Activated CD4-positive, alpha-beta T cell treated with anti-CD3 and anti-CD28 coated beads for 24 hours (primary cell): ENCODE measurements at regions not wholly inside any gene's neighbourhood (a gene's known extent, or its start where the extent isn't known, plus 50 kb on each side); places are given as distances from the start of the nearest gene placed in this dataset.

Experiments used
- DNase-seq, 2 donors: peaks; one replicate each; pipeline ENCODE4 v3.0.0-alpha.2; 2020; ENCODE audit warnings: low read depth in 2 of 2

DNA sequence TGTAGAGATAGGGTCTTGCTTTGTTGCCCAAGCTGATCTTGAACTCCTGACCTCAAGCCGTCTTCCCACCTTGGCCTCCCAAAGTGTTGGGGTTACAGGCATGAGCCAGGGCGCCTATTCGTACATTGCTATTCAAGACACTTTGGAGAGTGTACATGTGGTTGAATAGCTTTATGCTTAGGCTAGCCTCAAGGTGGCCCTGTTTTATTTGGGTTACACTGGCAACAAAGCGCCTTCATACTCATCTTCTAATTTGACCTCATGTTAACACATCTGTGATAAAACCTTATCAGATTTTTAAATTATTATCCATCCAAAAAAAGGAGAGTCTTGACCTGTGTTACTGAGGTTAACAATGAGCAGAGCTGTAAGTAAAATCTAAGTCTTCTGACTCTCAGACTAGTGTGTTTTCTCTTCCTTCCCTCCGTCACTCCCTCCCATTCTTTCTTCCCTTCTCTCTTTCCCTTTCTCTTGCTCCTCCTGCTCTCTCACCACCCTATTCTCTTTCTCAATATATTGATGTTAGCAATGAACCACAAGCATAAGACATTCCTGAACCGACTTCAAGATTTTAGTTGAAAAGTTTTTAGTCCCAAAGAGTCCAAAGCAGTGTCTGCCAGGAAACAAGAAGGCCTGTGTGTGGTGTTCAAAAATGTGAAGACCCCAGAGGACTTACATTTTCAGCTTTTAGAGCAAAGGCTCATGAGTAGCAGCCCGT lies 603.7 kb upstream of the CFAP20DC start:
- DNase-seq = no peak

- DNase-seq = no peak
Observed at GRCh38 chr3:59644479-59645402, 594.9 kb upstream of the CFAP20DC start.

DNA sequence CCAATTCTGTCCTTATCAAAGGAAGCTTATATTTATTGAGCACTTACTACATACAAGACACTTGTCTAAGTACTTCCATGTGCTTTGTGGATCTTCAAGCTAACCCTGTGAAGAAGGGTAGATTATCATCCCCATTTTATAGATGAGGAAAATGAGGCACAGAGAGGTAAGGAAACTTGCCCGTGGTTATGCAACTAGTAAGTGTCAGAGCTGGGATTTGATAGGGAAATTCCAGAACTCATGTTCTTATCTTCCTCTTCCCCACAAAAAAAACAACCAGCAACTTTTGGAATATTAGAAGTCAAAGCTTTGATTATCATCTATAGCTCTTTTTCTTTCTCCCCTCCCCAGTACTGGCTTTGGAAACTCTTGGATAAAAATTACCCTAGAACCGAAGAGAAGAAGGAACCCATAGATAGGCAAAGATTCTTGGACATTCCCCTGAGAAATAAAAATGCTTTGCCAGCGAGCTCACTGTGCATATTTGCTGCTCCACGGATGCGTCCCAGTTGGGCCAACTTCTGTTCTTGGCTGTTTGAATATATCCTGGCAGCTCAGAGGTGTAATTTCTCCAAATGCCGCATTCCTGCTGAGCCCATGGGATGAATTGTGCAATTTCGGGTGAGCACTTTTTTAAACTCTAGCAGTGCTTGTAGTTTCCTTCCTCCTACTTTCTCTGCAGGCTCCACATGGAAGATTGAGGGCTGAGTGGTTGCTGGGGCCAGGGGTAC lies 591.5 kb upstream of the CFAP20DC start:
- DNase-seq = no peak

- DNase-seq = no peak
Observed at GRCh38 chr3:59632760-59633573, 583.1 kb upstream of the CFAP20DC start.

DNA sequence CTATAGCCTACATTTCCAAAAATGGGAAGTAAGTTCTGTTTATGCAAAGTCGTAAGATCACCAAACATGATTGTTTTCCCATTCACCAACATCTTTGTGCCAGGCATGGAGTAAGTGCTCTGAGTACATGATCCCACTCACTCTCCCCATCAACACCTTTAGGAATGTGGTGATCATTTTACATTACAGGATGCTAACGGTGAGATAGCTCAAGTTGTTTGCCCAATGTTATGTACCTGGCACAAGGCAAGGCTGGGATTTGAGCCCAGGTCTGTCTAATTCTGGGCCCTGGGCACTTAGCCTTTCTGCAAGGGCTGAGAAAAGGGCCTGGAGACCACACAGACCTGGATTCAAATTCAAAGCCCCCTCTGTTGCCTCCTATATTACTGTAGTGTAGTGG lies 581.7 kb upstream of the CFAP20DC start:
- DNase-seq = no peak

- no peak for DNase-seq
Observed at GRCh38 chr3:59621037-59621436, 571.2 kb upstream of the CFAP20DC start.

- no peak for DNase-seq
Observed at GRCh38 chr3:59620325-59620724, 570.5 kb upstream of the CFAP20DC start.

DNA sequence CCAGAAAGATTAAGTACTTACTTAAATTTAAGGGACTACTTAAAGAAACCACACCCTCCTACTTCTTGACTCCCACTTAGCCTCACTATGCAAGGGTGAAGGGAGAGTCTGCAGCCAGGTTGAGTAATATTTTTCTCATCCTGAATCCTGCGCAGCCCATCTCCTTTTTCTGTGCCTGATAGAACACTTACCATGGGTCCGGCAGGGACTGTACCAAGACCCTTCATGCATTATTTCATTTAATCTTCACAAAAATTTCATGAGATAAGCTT lies 562.6 kb upstream of the CFAP20DC start:
- DNase-seq = no peak

GRCh38 chr3:59611649-59612443 lies 562.0 kb upstream of the CFAP20DC start:
- DNase-seq = no peak

GRCh38 chr3:59609657-59610348 lies 560.0 kb upstream of the CFAP20DC start:
- no peak for DNase-seq

- no peak for DNase-seq
Observed at GRCh38 chr3:59608356-59608755, 558.5 kb upstream of the CFAP20DC start.

DNA sequence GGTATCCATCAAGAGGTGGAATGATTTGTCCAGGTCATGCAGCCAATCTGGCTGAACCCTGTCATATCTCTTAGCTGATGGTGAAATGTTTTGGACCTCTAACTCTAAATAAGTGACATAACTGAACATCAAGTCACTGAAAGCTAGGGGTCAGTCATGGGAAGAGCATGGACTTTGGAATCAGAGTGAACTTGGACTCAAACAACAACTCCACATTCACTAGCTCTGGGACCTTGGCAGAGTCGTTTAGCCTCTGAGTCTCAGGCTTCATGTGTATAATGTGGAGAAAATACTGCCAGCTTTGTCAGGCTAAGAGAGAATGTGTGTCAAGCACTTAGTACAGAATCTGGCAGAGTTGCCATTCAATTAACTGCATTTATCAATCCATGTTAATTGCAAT lies 557.8 kb upstream of the CFAP20DC start:
- no peak for DNase-seq

- no peak for DNase-seq
Observed at GRCh38 chr3:59606638-59607266, 556.9 kb upstream of the CFAP20DC start.

DNA sequence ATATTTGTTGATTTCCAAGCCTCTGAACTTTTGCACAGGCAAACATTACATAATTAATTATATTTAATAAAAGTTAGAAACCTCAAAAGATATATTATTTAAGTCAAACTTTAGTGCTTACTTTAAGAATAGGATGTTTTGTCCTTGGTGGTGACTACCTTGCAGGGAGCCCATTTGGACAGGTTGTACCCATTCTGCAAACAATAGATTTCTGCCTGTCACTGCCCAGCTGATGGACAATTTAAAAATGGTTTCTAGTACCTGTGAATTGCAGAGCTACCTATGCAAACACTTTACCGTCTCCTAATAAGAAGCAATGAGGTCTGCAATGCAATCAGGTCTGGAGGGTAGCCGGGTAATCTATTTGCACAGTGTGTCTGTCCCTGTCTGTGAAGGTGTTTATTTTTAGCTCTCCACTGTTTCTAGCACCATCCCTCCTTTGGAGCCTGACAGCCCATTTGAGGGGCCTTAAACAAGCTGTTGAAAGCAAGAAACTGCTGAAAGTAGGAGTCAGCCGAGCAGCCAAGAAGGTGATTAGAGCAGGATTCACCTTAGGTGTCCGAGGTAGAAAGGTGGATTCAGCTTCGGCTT lies 556.2 kb upstream of the CFAP20DC start:
- no peak for DNase-seq

- DNase-seq = no peak
Observed at GRCh38 chr3:59605318-59605717, 555.5 kb upstream of the CFAP20DC start.

- no peak for DNase-seq
Observed at GRCh38 chr3:59601486-59601885, 551.7 kb upstream of the CFAP20DC start.

DNA sequence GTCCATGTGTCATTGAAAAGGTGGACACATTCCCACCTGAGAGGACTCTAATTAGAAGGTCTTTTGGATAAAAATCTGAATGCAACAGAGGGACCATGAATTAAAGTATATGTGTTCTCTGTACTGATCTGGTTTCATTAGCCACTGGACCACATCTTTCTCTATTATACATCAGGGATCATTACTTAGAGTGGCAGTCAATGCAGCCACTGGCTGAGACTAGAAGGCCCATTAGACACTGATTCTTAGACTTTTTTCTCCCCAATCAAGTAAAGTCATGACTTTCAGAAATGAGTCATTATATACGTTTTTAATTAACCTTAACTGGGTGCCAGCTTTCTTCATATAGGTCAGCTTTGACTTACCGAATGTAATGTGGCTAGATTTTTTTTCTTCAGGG lies 550.8 kb upstream of the CFAP20DC start:
- no peak for DNase-seq

- no peak for DNase-seq
Observed at GRCh38 chr3:59596741-59597140, 546.9 kb upstream of the CFAP20DC start.

- no peak for DNase-seq
Observed at GRCh38 chr3:59595830-59596229, 546.0 kb upstream of the CFAP20DC start.
